SU-DHL-6 (cell line): ENCODE measurements at regions not wholly inside any gene's neighbourhood (a gene's known extent, or its start where the extent isn't known, plus 50 kb on each side); places are given as distances from the start of the nearest gene placed in this dataset.

Experiments used
- H2AFZ ChIP-seq: fragments of 200-600 bp; sonication (generic); 2 replicates; pipeline ENCODE4 v1.6.1; 2014; ENCODE audit warnings: low read depth, mild to moderate bottlenecking, moderate library complexity, mixed read lengths, antibody characterized with exemption, low read length; ENCODE audit not compliant: severe bottlenecking
- H3F3A ChIP-seq: fragments of 200-600 bp; shearing (Covaris generic); 2 replicates; pipeline ENCODE4 v1.6.0; 2016; ENCODE audit warnings: antibody characterized with exemption, mild to moderate bottlenecking; ENCODE audit not compliant: insufficient read depth
- H3K27ac ChIP-seq: fragments of 200-600 bp; sonication (generic); 2 replicates; pipeline ENCODE4 v1.5.1; 2016; ENCODE audit warnings: low read depth, mild to moderate bottlenecking, low read length, moderate library complexity, mixed read lengths
- H3K27me3 ChIP-seq: fragments of 200-600 bp; sonication (generic), shearing (Covaris generic); 2 replicates; pipeline ENCODE4 v1.6.0; 2014; ENCODE audit warnings: mild to moderate bottlenecking, low read length
- H3K36me3 ChIP-seq: fragments of 200-600 bp; sonication (generic); 2 replicates; pipeline ENCODE4 v1.6.1; 2014; ENCODE audit warnings: mild to moderate bottlenecking, low read length, mixed read lengths
- H3K4me2 ChIP-seq: fragments of 300-600, 200-600 bp; shearing (Covaris generic), sonication (generic); 2 replicates; pipeline ENCODE4 v1.6.0; 2014; ENCODE audit warnings: low read length, low read depth, mild to moderate bottlenecking; ENCODE audit not compliant: poor library complexity, severe bottlenecking
- H3K4me3 ChIP-seq: fragments of 200-600 bp; sonication (generic); 2 replicates; pipeline ENCODE4 v1.5.1; 2014; ENCODE audit warnings: antibody characterized with exemption, low read length, mild to moderate bottlenecking, mixed read lengths; ENCODE audit not compliant: insufficient read depth, poor library complexity, severe bottlenecking
- H3K79me2 ChIP-seq: fragments of 200-600 bp; sonication (generic); 2 replicates; pipeline ENCODE4 v1.6.1; 2014; ENCODE audit warnings: mild to moderate bottlenecking, low read length, moderate library complexity; ENCODE audit not compliant: insufficient read depth
- H3K9ac ChIP-seq: fragments of 200-600 bp; sonication (generic); 2 replicates; pipeline ENCODE4 v1.7.0; 2014; ENCODE audit warnings: mild to moderate bottlenecking, low read length
- H3K9me2 ChIP-seq: fragments of 200-600 bp; sonication (generic); replicated peaks from 2 replicates; pipeline ENCODE4 v1.6.1; 2014; ENCODE audit warnings: low read length; ENCODE audit not compliant: insufficient read depth
- H3K9me3 ChIP-seq: fragments of 200-600 bp; sonication (generic); 2 replicates; pipeline ENCODE4 v1.6.1; 2014; ENCODE audit warnings: low read length, mixed read lengths; ENCODE audit not compliant: insufficient read depth
- H4K20me1 ChIP-seq: fragments of 200-600 bp; sonication (generic); 2 replicates; pipeline ENCODE4 v1.6.1; 2014; ENCODE audit warnings: low read depth, mild to moderate bottlenecking, antibody characterized with exemption, low read length, moderate library complexity, mixed read lengths
- CTCF ChIP-seq: fragments of 200-600 bp; sonication (generic); IDR thresholded peaks from one replicate; pipeline ENCODE4 v1.5.1; 2017; ENCODE audit warnings: antibody characterized with exemption, mild to moderate bottlenecking, low read length, moderate library complexity; ENCODE audit not compliant: insufficient read depth, poor library complexity, severe bottlenecking
- EZH2phosphoT487 ChIP-seq: fragments of 200-600 bp; sonication (generic), shearing (Covaris generic); conservative IDR thresholded peaks from 2 replicates; pipeline ENCODE4 v1.6.1; 2018; ENCODE audit warnings: mild to moderate bottlenecking, antibody characterized with exemption, low read length, moderate library complexity, mixed read lengths

GRCh38 chr17:14746822-14747602 is 446.1 kb downstream of the HS3ST3B1 start:
- H3K9ac ChIP-seq = no peak overlapping the region
- no peaks in the 10 kb centered on the region for H3F3A ChIP-seq

GRCh38 chr17:14745541-14745940 is 444.7 kb downstream of the HS3ST3B1 start:
- H3K27me3 ChIP-seq = no peaks in the 10 kb centered on the region
- H3K36me3 ChIP-seq = no peaks in the 10 kb centered on the region
- no peaks in the 10 kb centered on the region for H3F3A ChIP-seq
- H2AFZ ChIP-seq = no peak overlapping the region
- TF ChIP-seq CTCF (no peak), EZH2phosphoT487 (no peak)
- no peaks in the 10 kb centered on the region for H3K9me2 ChIP-seq
- H3K9ac ChIP-seq = no peak overlapping the region
- H3K4me2 ChIP-seq = no peak overlapping the region
- no peaks in the 10 kb centered on the region for H3K79me2 ChIP-seq
- H4K20me1 ChIP-seq = no peaks in the 10 kb centered on the region
- no peaks in the 10 kb centered on the region for H3K9me3 ChIP-seq
- no peak overlapping the region for H3K27ac ChIP-seq
- H3K4me3 ChIP-seq = no peak overlapping the region

More at GRCh38 chr17:14746822-14747602, 446.1 kb downstream of the HS3ST3B1 start:
- Histone ChIP-seq H3K9me3 (no peaks in the 10 kb centered on the region), H3K36me3 (no peaks in the 10 kb centered on the region), H4K20me1 (no peaks in the 10 kb centered on the region), H3K79me2 (no peaks in the 10 kb centered on the region), H3K27me3 (no peaks in the 10 kb centered on the region), H3K27ac (no peak overlapping the region), H3K4me3 (no peak overlapping the region), H3K9me2 (no peaks in the 10 kb centered on the region), H2AFZ (no peak overlapping the region), H3K4me2 (no peak overlapping the region)
- TF ChIP-seq EZH2phosphoT487 (no peak), CTCF (no peak)

- TF ChIP-seq EZH2phosphoT487 (no peak), CTCF (no peak)
- H4K20me1 ChIP-seq = no peaks in the 10 kb centered on the region
- no peaks in the 10 kb centered on the region for H3K9me3 ChIP-seq
- no peak overlapping the region for H3K4me3 ChIP-seq
- H3K9me2 ChIP-seq = no peaks in the 10 kb centered on the region
- no peaks in the 10 kb centered on the region for H3F3A ChIP-seq
- H3K27ac ChIP-seq = no peak overlapping the region
- no peaks in the 10 kb centered on the region for H3K36me3 ChIP-seq
- H3K27me3 ChIP-seq = no peaks in the 10 kb centered on the region
- no peak overlapping the region for H3K9ac ChIP-seq
- H3K4me2 ChIP-seq = no peak overlapping the region
- H3K79me2 ChIP-seq = no peaks in the 10 kb centered on the region
- no peak overlapping the region for H2AFZ ChIP-seq
These were observed 444.0 kb downstream of the HS3ST3B1 start for GRCh38 chr17:14744761-14745473.
